Uterus (tissue), 3 donors: ENCODE measurements at regions not wholly inside any gene's neighbourhood (a gene's known extent, or its start where the extent isn't known, plus 50 kb on each side); places are given as distances from the start of the nearest gene placed in this dataset.
"Not testable (repeated sequence)": the region's sequence is repeated elsewhere in the genome, so short reads cannot be mapped to it uniquely, and the experiment has no call there.

Experiments
- DNase-seq, 2 donors: peaks; one replicate each; pipeline ENCODE4 v3.0.0-alpha.2; 2019 to 2020
- H3K27ac ChIP-seq, 2 donors: fragments of 200-600 bp; sonication (generic); 1 replicate in 1 of 2; 2 replicates in 1 of 2; pipeline ENCODE4 v1.5.1; 2016 to 2018
- H3K27me3 ChIP-seq, 2 donors: fragments of 200-600 bp; sonication (generic); one replicate each; pipeline ENCODE4 v1.5.1; 2018 to 2019; ENCODE audit warnings: control low read depth in 1 of 2
- H3K36me3 ChIP-seq, 2 donors: fragments of 200-600 bp; sonication (generic); one replicate each; pipeline ENCODE4 v1.5.1; 2019; ENCODE audit warnings: control low read depth in 1 of 2
- H3K4me1 ChIP-seq, 2 donors: fragments of 200-600 bp; sonication (generic); one replicate each; pipeline ENCODE4 v1.5.1; 2018 to 2019; ENCODE audit warnings: control low read depth in 1 of 2
- H3K4me3 ChIP-seq, 2 donors: fragments of 200-600 bp; sonication (generic); 1 replicate in 1 of 2; 2 replicates in 1 of 2; pipeline ENCODE4 v1.5.1; 2018 to 2019; ENCODE audit warnings: mild to moderate bottlenecking in 1 of 2
- H3K9me3 ChIP-seq, 2 donors: fragments of 200-600 bp; sonication (generic); one replicate each; pipeline ENCODE4 v1.5.1; 2019; ENCODE audit warnings: control low read depth in 1 of 2
- POLR2A ChIP-seq, 2 donors: fragments of 450-650 bp; IDR thresholded peaks; one replicate each; pipeline ENCODE4 v1.6.1; 2016; ENCODE audit warnings: antibody characterized with exemption in 2 of 2, mild to moderate bottlenecking in 1 of 2, moderate library complexity in 1 of 2
- intact Hi-C: fragments of 100-400 bp; cut with DNase I; formaldehyde crosslinking; loops from one replicate; pipeline ENCODE4 v1.15.1; 2023; ENCODE audit warnings: low total_unique reads
- TF ChIP-seq, protein P1 (sequence below), 4 experiments: fragments of 200-600 bp in 2 of 4; fragments of 450-650 bp in 2 of 4; sonication (generic) in 2 of 4; IDR thresholded peaks; one replicate each; pipeline ENCODE4 v1.5.1; 2016 to 2019; ENCODE audit warnings: antibody characterized with exemption in 4 of 4, mild to moderate bottlenecking in 2 of 4, moderate library complexity in 1 of 4
- donor health status: DM: yes; HTN: yes; CAD: no.

DNA sequence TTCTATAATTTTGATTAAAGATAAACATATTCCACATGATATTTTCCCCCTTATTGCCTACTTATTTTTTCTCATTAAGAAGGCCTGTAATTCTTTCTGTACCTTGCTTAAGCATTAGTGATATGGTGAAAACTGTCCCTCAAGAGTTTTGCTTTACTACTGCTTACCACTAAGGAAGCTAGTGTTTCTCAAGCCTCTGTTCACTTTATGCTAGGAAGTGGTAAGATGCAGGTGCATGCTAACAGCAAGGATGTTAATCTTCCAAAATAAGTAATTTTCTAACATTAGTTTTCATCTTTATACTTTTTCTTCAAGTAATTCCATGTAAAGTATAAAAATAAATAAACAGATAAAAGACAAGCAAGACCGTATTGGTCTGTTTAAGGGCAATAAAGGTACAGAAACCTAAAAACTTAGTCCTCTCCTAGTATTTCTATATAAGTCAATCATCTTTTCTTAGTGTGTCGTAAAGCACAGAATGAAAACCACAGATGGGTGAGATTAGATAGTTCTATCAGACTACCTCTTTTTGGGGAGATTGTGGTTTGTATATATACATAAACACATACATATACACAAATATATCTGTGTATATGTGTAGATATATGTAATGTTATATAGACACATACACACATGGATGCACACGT lies 731.0 kb upstream of the CNTN5 start:
- H3K9me3 ChIP-seq = no peaks in the 10 kb centered on the region
- H3K27ac ChIP-seq = no peak overlapping the region
- no peaks in the 10 kb centered on the region for H3K36me3 ChIP-seq
- H3K4me3 ChIP-seq = no peak overlapping the region
- TF ChIP-seq, protein P1, sequence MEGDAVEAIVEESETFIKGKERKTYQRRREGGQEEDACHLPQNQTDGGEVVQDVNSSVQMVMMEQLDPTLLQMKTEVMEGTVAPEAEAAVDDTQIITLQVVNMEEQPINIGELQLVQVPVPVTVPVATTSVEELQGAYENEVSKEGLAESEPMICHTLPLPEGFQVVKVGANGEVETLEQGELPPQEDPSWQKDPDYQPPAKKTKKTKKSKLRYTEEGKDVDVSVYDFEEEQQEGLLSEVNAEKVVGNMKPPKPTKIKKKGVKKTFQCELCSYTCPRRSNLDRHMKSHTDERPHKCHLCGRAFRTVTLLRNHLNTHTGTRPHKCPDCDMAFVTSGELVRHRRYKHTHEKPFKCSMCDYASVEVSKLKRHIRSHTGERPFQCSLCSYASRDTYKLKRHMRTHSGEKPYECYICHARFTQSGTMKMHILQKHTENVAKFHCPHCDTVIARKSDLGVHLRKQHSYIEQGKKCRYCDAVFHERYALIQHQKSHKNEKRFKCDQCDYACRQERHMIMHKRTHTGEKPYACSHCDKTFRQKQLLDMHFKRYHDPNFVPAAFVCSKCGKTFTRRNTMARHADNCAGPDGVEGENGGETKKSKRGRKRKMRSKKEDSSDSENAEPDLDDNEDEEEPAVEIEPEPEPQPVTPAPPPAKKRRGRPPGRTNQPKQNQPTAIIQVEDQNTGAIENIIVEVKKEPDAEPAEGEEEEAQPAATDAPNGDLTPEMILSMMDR (IDR thresholded peaks at IDR 0.05) = no peak
- TF ChIP-seq POLR2A (IDR thresholded peaks at IDR 0.05) = no peak
- intact Hi-C loops = no loop called here
- no peak for DNase-seq
- no peaks in the 10 kb centered on the region for H3K27me3 ChIP-seq
- no peaks in the 10 kb centered on the region for H3K4me1 ChIP-seq

DNA sequence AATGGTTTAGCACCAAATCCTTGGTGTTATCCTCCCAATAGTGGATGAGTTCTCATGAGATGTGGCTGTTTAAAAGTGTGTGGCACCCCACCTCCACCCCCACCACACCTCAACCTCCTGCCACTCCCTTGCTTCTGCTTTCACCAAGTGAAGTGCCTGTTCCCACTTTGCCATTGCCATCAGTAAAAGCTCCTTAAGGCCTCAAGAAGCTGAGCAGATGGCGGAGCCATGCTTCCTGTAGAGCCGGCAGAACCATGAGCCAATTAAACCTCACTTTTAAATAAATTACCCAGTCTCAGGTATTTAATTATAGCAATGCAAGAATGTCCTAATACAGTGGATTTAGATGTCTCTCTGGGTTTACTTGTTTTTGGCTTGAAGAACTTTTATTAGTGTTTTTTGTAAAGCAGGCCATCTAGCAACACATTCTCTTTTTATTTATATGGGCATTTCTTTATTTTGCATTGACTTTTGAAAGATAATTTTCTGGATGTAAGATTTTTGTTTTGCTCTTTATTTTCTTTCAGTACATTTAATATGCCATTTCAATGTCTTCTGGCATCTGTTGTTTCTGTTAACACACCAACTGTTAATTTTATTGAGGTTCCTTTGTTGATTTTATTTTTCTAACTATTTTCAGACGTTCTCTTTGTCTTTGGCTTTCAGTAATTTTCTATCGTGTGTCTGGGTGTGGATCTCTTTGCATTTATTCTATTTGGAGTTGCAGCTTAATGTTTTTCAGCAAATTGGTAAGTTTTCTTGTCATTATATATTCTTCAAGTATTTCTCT lies 724.5 kb upstream of the CNTN5 start:
- Histone ChIP-seq H3K9me3 (no peaks in the 10 kb centered on the region), H3K27ac (no peak overlapping the region), H3K4me3 (no peak overlapping the region), H3K36me3 (no peaks in the 10 kb centered on the region), H3K27me3 (no peaks in the 10 kb centered on the region), H3K4me1 (no peaks in the 10 kb centered on the region)
- intact Hi-C loops = no loop called here
- DNase-seq = no peak
- TF ChIP-seq, protein P1 (IDR thresholded peaks at IDR 0.05) = no peak
- TF ChIP-seq POLR2A (IDR thresholded peaks at IDR 0.05) = no peak

DNA sequence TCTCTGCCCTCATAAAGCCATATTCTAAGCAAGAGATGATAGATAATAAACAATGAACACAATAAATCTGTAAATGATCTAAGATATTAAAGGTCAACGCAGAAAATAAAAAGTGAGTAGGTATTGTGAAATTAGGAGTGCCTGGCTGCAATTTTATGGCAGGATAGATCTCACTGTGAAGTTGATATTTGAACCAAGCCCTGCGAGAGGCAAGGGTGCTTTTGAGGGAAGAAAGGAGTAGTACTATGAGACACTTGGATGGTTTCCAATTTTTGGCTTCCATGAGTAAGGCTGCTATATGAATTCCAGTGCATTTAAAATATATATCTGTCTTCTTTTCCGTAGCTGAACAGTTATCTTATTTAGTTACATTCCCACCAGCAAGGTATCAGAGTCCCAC lies 720.0 kb upstream of the CNTN5 start:
- H3K27ac ChIP-seq = no peak overlapping the region
- H3K4me1 ChIP-seq = no peaks in the 10 kb centered on the region
- DNase-seq = no peak
- H3K27me3 ChIP-seq = no peaks in the 10 kb centered on the region
- no peaks in the 10 kb centered on the region for H3K36me3 ChIP-seq
- intact Hi-C loops = no loop called here
- H3K4me3 ChIP-seq = no peak overlapping the region
- H3K9me3 ChIP-seq = no peaks in the 10 kb centered on the region
- TF ChIP-seq, protein P1 (IDR thresholded peaks at IDR 0.05) = no peak
- no peak for TF ChIP-seq POLR2A (IDR thresholded peaks at IDR 0.05)

DNA sequence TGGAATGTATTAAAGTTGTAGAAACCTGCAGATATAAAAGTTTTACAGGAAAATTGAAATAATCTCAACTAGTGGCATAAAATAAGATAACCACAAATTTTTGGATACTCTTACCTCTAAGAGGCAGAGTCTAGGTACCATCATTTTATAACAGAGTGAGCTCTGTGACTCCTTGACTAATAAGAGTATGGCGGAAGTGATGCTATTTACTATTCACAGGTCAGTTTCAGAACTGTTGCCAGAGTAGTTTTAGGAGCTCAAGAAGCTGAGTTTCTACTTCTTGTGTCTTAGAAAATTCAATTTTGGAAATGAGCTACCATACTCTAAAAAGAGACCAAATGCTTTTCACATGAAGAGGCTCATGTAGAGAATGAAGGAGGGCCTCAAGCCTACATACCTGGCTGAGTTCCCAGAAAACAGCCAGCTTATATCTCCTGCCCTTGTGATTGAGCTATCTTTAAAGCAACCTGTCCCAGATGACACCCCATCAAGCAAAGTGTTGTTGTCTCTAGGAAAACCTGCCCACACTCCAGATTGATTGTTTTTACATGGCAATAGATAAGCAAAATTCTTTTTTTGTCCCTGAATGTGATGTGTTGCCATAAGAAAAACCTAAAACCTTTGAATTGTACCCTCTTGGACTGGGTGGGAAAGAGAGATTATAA lies 712.8 kb upstream of the CNTN5 start:
- intact Hi-C loops = no loop called here
- no peak overlapping the region for H3K27ac ChIP-seq
- no peak for TF ChIP-seq POLR2A (IDR thresholded peaks at IDR 0.05)
- TF ChIP-seq, protein P1 (IDR thresholded peaks at IDR 0.05) = no peak

DNA sequence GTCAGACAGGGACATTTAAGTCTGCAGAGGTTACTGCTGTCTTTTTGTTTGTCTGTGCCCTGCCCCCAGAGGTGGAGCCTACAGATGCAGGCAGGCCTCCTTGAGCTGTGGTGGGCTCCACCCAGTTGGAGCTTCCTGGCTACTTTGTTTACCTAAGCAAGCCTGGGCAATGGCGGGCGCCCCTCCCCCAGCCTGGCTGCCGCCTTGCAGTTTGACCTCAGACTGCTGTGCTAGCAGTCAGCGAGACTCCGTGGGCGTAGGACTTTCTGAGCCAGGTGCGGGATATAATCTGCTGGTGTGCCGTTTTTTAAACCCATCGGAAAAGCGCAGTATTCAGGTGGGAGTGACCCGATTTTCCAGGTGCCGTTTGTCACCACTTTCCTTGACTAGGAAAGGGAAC lies 690.4 kb upstream of the CNTN5 start:
- H3K27me3 ChIP-seq, H3K4me3 ChIP-seq, H3K9me3 ChIP-seq, DNase-seq, H3K36me3 ChIP-seq, intact Hi-C loops, H3K4me1 ChIP-seq, H3K27ac ChIP-seq: not testable (repeated sequence)

More for the DNA sequence above, 712.8 kb upstream of the CNTN5 start:
- Histone ChIP-seq H3K4me1 (no peaks in the 10 kb centered on the region), H3K27me3 (no peaks in the 10 kb centered on the region), H3K4me3 (no peak overlapping the region), H3K36me3 (no peaks in the 10 kb centered on the region), H3K9me3 (no peaks in the 10 kb centered on the region)
- no peak for DNase-seq
